ENCODE measurements at regions not wholly inside any gene's neighbourhood (a gene's known extent, or its start where the extent isn't known, plus 50 kb on each side); places are given as distances from the start of the nearest gene placed in this dataset.

- ATAC-seq, result no peak
- TF ChIP-seq SNAI2 (CRISPR knock-in tag; IDR thresholded peaks at IDR 0.05) (no peak), TOX (CRISPR knock-in tag; IDR thresholded peaks at IDR 0.05; ENCODE audit: borderline replicate concordance) (no peak), BACH2 (CRISPR knock-in tag; IDR thresholded peaks at IDR 0.05; ENCODE audit: borderline replicate concordance) (no peak), CREB5 (CRISPR knock-in tag; IDR thresholded peaks at IDR 0.05; ENCODE audit: low read depth) (no peak), GLIS3 (CRISPR knock-in tag; IDR thresholded peaks at IDR 0.05) (no peak), ZNF70 (CRISPR knock-in tag; IDR thresholded peaks at IDR 0.05) (no peak), CSRNP3 (CRISPR knock-in tag; IDR thresholded peaks at IDR 0.05) (no peak), ZFP3 (CRISPR knock-in tag; IDR thresholded peaks at IDR 0.05) (no peak), TCF4 (CRISPR knock-in tag; IDR thresholded peaks at IDR 0.05; ENCODE audit: borderline replicate concordance) (no peak), ESRRG (CRISPR knock-in tag; IDR thresholded peaks at IDR 0.05) (no peak), ZC3H10 (CRISPR knock-in tag; IDR thresholded peaks at IDR 0.05) (no peak), PPARA (CRISPR knock-in tag; IDR thresholded peaks at IDR 0.05; ENCODE audit: borderline replicate concordance) (no peak), OSR1 (CRISPR knock-in tag; IDR thresholded peaks at IDR 0.05) (no peak), ZNF8 (CRISPR knock-in tag; IDR thresholded peaks at IDR 0.05) (no peak), ISL1 (CRISPR knock-in tag; IDR thresholded peaks at IDR 0.05) (no peak), ZFP30 (CRISPR knock-in tag; IDR thresholded peaks at IDR 0.05) (no peak), RARB (CRISPR knock-in tag; IDR thresholded peaks at IDR 0.05) (no peak), ZNF565 (CRISPR knock-in tag; conservative IDR thresholded peaks at IDR 0.05; ENCODE audit: low read depth) (no peak)
Observed at GRCh38 chr10:123611243-123611642, 54.9 kb upstream of the GPR26 start.

- TF ChIP-seq ZNF8 (CRISPR knock-in tag; IDR thresholded peaks at IDR 0.05) (no peak), ZNF70 (CRISPR knock-in tag; IDR thresholded peaks at IDR 0.05) (no peak), OSR1 (CRISPR knock-in tag; IDR thresholded peaks at IDR 0.05) (no peak), CSRNP3 (CRISPR knock-in tag; IDR thresholded peaks at IDR 0.05) (no peak), PATZ1 (CRISPR knock-in tag; IDR thresholded peaks at IDR 0.05; ENCODE audit: borderline replicate concordance) (no peak), ZNF565 (CRISPR knock-in tag; conservative IDR thresholded peaks at IDR 0.05; ENCODE audit: low read depth) (no peak), SNAI2 (CRISPR knock-in tag; IDR thresholded peaks at IDR 0.05) (no peak), CSDC2 (CRISPR knock-in tag; IDR thresholded peaks at IDR 0.05) (no peak), ZFP3 (CRISPR knock-in tag; IDR thresholded peaks at IDR 0.05) (no peak), BACH2 (CRISPR knock-in tag; IDR thresholded peaks at IDR 0.05; ENCODE audit: borderline replicate concordance) (no peak)
- no peak for ATAC-seq
Observed at GRCh38 chr10:123611876-123612275, 54.3 kb upstream of the GPR26 start.

- TF ChIP-seq TOX (CRISPR knock-in tag; IDR thresholded peaks at IDR 0.05; ENCODE audit: borderline replicate concordance) (no peak), GLIS3 (CRISPR knock-in tag; IDR thresholded peaks at IDR 0.05) (no peak), ZC3H10 (CRISPR knock-in tag; IDR thresholded peaks at IDR 0.05) (no peak), ZNF565 (CRISPR knock-in tag; conservative IDR thresholded peaks at IDR 0.05; ENCODE audit: low read depth) (no peak), TCF4 (CRISPR knock-in tag; IDR thresholded peaks at IDR 0.05; ENCODE audit: borderline replicate concordance) (no peak), ZFP3 (CRISPR knock-in tag; IDR thresholded peaks at IDR 0.05) (no peak), ZNF8 (CRISPR knock-in tag; IDR thresholded peaks at IDR 0.05) (no peak), PPARA (CRISPR knock-in tag; IDR thresholded peaks at IDR 0.05; ENCODE audit: borderline replicate concordance) (no peak), CSRNP3 (CRISPR knock-in tag; IDR thresholded peaks at IDR 0.05) (no peak), TSHZ2 (CRISPR knock-in tag; IDR thresholded peaks at IDR 0.05) (no peak), ARNTL (CRISPR knock-in tag; IDR thresholded peaks at IDR 0.05; ENCODE audit: borderline replicate concordance, low read depth) (no peak), CSDC2 (CRISPR knock-in tag; IDR thresholded peaks at IDR 0.05) (no peak), ZNF70 (CRISPR knock-in tag; IDR thresholded peaks at IDR 0.05) (no peak), ZFP30 (CRISPR knock-in tag; IDR thresholded peaks at IDR 0.05) (no peak), CREB5 (CRISPR knock-in tag; IDR thresholded peaks at IDR 0.05; ENCODE audit: low read depth) (no peak), SNAI2 (CRISPR knock-in tag; IDR thresholded peaks at IDR 0.05) (no peak), ESRRG (CRISPR knock-in tag; IDR thresholded peaks at IDR 0.05) (no peak)
- ATAC-seq, result no peak
Observed at GRCh38 chr10:123613346-123613850, 52.8 kb upstream of the GPR26 start.

Data from SK-N-SH treated with all-trans-retinoic acid at 6 μM for 48 hours (cell line).